H1 (cell line): ENCODE measurements at regions not wholly inside any gene's neighbourhood (a gene's known extent, or its start where the extent isn't known, plus 50 kb on each side); places are given as distances from the start of the nearest gene placed in this dataset.

Source experiments
- CEBPB ChIP-seq: IDR thresholded peaks from 2 replicates; pipeline ENCODE4 v1.6.1; 2012; ENCODE audit warnings: low read depth, low read length
- CHD1 ChIP-seq: IDR thresholded peaks from 2 replicates; pipeline ENCODE4 v1.6.1; 2012; ENCODE audit warnings: low read depth, low read length, improper control_type of control experiment
- POU5F1 ChIP-seq: IDR thresholded peaks from 2 replicates; pipeline ENCODE4 v1.6.1; 2011; ENCODE audit warnings: low read depth, mild to moderate bottlenecking, low read length, moderate library complexity
- SIX5 ChIP-seq: IDR thresholded peaks from 2 replicates; pipeline ENCODE4 v1.6.1; 2011; ENCODE audit warnings: mild to moderate bottlenecking, low read depth, low read length
- SP1 ChIP-seq: IDR thresholded peaks from 2 replicates; pipeline ENCODE4 v1.6.1; 2011; ENCODE audit warnings: low read depth, low read length
- TEAD4 ChIP-seq: IDR thresholded peaks from 2 replicates; pipeline ENCODE4 v1.6.1; 2012; ENCODE audit warnings: low read depth, low read length, inconsistent platforms, mixed read lengths
- TF ChIP-seq, protein P1 (sequence below): fragments of 300-600 bp; sonication (generic); IDR thresholded peaks from 2 replicates; pipeline ENCODE4 v1.7.1; 2012; ENCODE audit warnings: low read length, moderate library complexity, mild to moderate bottlenecking, inconsistent platforms; ENCODE audit not compliant: insufficient replicate concordance
- TF ChIP-seq, protein P2 (sequence below): IDR thresholded peaks from 2 replicates; pipeline ENCODE4 v1.6.1; 2012; ENCODE audit warnings: low read length, inconsistent platforms
- TF ChIP-seq, protein P3 (sequence below): IDR thresholded peaks from 2 replicates; pipeline ENCODE4 v1.6.1; 2012; ENCODE audit warnings: inconsistent platforms

DNA sequence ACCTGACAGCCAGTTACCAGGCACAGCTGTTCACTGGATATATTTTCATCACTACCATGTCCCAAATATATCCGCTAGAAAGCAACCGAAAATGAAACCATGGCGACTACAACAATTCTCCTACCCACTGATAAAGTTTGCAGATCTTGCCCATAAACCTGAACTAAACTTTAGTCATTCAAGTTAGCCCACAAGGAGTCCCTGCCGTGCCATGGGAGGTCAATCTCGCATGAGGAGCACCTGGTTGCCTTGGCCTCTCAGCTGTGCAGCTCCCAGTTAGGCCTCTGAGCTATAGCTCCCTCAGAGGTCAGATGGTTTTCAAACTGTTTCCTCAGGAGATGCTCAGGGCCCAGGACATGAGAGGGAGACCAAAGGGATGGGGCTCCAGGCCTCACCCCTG, 211.1 kb upstream of the RNF32 start (continued):
- TF ChIP-seq, protein P1, sequence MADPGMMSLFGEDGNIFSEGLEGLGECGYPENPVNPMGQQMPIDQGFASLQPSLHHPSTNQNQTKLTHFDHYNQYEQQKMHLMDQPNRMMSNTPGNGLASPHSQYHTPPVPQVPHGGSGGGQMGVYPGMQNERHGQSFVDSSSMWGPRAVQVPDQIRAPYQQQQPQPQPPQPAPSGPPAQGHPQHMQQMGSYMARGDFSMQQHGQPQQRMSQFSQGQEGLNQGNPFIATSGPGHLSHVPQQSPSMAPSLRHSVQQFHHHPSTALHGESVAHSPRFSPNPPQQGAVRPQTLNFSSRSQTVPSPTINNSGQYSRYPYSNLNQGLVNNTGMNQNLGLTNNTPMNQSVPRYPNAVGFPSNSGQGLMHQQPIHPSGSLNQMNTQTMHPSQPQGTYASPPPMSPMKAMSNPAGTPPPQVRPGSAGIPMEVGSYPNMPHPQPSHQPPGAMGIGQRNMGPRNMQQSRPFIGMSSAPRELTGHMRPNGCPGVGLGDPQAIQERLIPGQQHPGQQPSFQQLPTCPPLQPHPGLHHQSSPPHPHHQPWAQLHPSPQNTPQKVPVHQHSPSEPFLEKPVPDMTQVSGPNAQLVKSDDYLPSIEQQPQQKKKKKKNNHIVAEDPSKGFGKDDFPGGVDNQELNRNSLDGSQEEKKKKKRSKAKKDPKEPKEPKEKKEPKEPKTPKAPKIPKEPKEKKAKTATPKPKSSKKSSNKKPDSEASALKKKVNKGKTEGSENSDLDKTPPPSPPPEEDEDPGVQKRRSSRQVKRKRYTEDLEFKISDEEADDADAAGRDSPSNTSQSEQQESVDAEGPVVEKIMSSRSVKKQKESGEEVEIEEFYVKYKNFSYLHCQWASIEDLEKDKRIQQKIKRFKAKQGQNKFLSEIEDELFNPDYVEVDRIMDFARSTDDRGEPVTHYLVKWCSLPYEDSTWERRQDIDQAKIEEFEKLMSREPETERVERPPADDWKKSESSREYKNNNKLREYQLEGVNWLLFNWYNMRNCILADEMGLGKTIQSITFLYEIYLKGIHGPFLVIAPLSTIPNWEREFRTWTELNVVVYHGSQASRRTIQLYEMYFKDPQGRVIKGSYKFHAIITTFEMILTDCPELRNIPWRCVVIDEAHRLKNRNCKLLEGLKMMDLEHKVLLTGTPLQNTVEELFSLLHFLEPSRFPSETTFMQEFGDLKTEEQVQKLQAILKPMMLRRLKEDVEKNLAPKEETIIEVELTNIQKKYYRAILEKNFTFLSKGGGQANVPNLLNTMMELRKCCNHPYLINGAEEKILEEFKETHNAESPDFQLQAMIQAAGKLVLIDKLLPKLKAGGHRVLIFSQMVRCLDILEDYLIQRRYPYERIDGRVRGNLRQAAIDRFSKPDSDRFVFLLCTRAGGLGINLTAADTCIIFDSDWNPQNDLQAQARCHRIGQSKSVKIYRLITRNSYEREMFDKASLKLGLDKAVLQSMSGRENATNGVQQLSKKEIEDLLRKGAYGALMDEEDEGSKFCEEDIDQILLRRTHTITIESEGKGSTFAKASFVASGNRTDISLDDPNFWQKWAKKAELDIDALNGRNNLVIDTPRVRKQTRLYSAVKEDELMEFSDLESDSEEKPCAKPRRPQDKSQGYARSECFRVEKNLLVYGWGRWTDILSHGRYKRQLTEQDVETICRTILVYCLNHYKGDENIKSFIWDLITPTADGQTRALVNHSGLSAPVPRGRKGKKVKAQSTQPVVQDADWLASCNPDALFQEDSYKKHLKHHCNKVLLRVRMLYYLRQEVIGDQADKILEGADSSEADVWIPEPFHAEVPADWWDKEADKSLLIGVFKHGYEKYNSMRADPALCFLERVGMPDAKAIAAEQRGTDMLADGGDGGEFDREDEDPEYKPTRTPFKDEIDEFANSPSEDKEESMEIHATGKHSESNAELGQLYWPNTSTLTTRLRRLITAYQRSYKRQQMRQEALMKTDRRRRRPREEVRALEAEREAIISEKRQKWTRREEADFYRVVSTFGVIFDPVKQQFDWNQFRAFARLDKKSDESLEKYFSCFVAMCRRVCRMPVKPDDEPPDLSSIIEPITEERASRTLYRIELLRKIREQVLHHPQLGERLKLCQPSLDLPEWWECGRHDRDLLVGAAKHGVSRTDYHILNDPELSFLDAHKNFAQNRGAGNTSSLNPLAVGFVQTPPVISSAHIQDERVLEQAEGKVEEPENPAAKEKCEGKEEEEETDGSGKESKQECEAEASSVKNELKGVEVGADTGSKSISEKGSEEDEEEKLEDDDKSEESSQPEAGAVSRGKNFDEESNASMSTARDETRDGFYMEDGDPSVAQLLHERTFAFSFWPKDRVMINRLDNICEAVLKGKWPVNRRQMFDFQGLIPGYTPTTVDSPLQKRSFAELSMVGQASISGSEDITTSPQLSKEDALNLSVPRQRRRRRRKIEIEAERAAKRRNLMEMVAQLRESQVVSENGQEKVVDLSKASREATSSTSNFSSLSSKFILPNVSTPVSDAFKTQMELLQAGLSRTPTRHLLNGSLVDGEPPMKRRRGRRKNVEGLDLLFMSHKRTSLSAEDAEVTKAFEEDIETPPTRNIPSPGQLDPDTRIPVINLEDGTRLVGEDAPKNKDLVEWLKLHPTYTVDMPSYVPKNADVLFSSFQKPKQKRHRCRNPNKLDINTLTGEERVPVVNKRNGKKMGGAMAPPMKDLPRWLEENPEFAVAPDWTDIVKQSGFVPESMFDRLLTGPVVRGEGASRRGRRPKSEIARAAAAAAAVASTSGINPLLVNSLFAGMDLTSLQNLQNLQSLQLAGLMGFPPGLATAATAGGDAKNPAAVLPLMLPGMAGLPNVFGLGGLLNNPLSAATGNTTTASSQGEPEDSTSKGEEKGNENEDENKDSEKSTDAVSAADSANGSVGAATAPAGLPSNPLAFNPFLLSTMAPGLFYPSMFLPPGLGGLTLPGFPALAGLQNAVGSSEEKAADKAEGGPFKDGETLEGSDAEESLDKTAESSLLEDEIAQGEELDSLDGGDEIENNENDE, result no peak
- TF ChIP-seq POU5F1 (no peak), TEAD4 (no peak), CHD1 (no peak), SP1 (no peak), SIX5 (no peak), CEBPB (no peak)
- TF ChIP-seq, protein P2, sequence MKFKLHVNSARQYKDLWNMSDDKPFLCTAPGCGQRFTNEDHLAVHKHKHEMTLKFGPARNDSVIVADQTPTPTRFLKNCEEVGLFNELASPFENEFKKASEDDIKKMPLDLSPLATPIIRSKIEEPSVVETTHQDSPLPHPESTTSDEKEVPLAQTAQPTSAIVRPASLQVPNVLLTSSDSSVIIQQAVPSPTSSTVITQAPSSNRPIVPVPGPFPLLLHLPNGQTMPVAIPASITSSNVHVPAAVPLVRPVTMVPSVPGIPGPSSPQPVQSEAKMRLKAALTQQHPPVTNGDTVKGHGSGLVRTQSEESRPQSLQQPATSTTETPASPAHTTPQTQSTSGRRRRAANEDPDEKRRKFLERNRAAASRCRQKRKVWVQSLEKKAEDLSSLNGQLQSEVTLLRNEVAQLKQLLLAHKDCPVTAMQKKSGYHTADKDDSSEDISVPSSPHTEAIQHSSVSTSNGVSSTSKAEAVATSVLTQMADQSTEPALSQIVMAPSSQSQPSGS, result no peak
- TF ChIP-seq, protein P3, sequence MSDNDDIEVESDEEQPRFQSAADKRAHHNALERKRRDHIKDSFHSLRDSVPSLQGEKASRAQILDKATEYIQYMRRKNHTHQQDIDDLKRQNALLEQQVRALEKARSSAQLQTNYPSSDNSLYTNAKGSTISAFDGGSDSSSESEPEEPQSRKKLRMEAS, result no peak
